Adrenal gland (tissue), 5 donors: ENCODE measurements at regions not wholly inside any gene's neighbourhood (a gene's known extent, or its start where the extent isn't known, plus 50 kb on each side); places are given as distances from the start of the nearest gene placed in this dataset.

Source experiments
- POLR2A ChIP-seq, 2 donors: fragments of 450-650 bp; IDR thresholded peaks; one replicate each; pipeline ENCODE4 v1.6.1; 2017; ENCODE audit warnings: antibody characterized with exemption in 2 of 2, mild to moderate bottlenecking in 2 of 2, moderate library complexity in 1 of 2
- TF ChIP-seq, protein P1 (sequence below), 6 experiments: fragments of 450-650 bp in 4 of 6; fragments of 200-600 bp in 2 of 6; sonication (generic) in 1 of 6; IDR thresholded peaks; 1 replicate in 5 of 6; 2 replicates in 1 of 6; pipeline versions ENCODE4 v1.5.1 to v1.8.0; 2016 to 2021; ENCODE audit warnings: antibody characterized with exemption in 6 of 6, mild to moderate bottlenecking in 2 of 6, moderate library complexity in 1 of 6
- donor health status: DM: no; HTN: no; CAD: no.

DNA sequence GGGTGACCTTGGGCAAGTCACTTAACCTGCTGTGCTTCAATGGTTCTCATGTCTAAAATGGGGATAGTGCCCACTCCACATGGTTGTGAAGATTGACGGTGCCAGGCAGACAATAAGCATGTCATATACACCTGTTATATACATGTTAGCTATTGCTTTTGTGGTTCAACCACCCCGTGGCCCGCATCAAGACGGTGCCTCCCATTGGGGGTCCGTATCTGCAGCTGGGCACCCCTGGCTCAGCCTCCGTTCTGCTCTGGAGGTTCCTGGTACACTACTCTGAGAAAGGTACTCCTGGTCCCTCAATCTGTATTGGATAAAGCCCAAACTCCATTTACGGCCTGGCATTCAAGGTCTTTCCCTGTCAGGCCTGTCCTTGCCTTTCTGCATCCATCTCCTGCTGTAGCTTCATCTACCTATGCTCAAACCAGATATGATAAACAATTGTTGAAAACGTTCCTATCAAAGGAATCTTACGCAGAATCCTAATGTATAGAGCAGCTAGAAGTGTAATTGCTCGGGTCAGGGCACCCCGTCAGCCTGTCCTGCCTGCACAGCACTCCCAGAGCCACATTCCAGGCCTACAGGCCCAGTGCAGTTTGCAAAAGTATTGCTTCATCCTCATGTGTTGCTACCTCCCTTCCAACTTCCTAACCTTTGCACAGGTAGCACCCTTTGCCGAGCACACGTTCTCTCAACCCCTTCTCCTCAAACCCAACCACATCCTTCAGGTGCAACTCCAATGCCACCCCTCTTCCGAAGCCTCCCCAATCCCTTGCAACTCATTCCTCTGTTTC is 194.9 kb downstream of the BCR start:
- TF ChIP-seq, protein P1, sequence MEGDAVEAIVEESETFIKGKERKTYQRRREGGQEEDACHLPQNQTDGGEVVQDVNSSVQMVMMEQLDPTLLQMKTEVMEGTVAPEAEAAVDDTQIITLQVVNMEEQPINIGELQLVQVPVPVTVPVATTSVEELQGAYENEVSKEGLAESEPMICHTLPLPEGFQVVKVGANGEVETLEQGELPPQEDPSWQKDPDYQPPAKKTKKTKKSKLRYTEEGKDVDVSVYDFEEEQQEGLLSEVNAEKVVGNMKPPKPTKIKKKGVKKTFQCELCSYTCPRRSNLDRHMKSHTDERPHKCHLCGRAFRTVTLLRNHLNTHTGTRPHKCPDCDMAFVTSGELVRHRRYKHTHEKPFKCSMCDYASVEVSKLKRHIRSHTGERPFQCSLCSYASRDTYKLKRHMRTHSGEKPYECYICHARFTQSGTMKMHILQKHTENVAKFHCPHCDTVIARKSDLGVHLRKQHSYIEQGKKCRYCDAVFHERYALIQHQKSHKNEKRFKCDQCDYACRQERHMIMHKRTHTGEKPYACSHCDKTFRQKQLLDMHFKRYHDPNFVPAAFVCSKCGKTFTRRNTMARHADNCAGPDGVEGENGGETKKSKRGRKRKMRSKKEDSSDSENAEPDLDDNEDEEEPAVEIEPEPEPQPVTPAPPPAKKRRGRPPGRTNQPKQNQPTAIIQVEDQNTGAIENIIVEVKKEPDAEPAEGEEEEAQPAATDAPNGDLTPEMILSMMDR (IDR thresholded peaks at IDR 0.05), result no peak
- no peak for TF ChIP-seq POLR2A (IDR thresholded peaks at IDR 0.05)
